Smooth muscle cell (in vitro differentiated cells): ENCODE measurements at regions not wholly inside any gene's neighbourhood (a gene's known extent, or its start where the extent isn't known, plus 50 kb on each side); places are given as distances from the start of the nearest gene placed in this dataset.

Experiments
- DNase-seq: peaks from one replicate; lab custom pipeline; 2025; ENCODE audit not compliant: unreplicated experiment; lab: John Stamatoyannopoulos, UW
- H2AFZ ChIP-seq: fragments of 200-600 bp; sonication (generic); 2 replicates; pipeline ENCODE4 v1.6.0; 2016; ENCODE audit warnings: antibody characterized with exemption, low read depth, mild to moderate bottlenecking
- H3F3A ChIP-seq: fragments of 200-600 bp; sonication (generic); 2 replicates; pipeline ENCODE4 v1.6.0; 2017; ENCODE audit warnings: antibody characterized with exemption, low read depth
- H3K27ac ChIP-seq: fragments of 200-600 bp; sonication (generic); 2 replicates; pipeline ENCODE4 v1.5.1; 2016; ENCODE audit warnings: low read depth, mild to moderate bottlenecking
- H3K27me3 ChIP-seq: fragments of 200-600 bp; sonication (generic); 2 replicates; pipeline ENCODE4 v1.6.1; 2016; ENCODE audit warnings: low read depth, mild to moderate bottlenecking
- H3K36me3 ChIP-seq: fragments of 200-600 bp; sonication (generic); 2 replicates; pipeline ENCODE4 v1.5.1; 2016; ENCODE audit warnings: low read depth
- H3K4me1 ChIP-seq: fragments of 200-600 bp; sonication (generic); 2 replicates; pipeline ENCODE4 v1.5.1; 2016; ENCODE audit warnings: low read depth
- H3K4me2 ChIP-seq: fragments of 200-600 bp; sonication (generic); 2 replicates; pipeline ENCODE4 v1.6.0; 2016; ENCODE audit warnings: mild to moderate bottlenecking
- H3K4me3 ChIP-seq: fragments of 200-600 bp; sonication (generic); 2 replicates; pipeline ENCODE4 v1.5.1; 2016; ENCODE audit warnings: mild to moderate bottlenecking
- H3K79me2 ChIP-seq: fragments of 200-600 bp; sonication (generic); 2 replicates; pipeline ENCODE4 v1.6.0; 2016; ENCODE audit warnings: low read depth, mild to moderate bottlenecking
- H3K9ac ChIP-seq: fragments of 200-600 bp; sonication (generic); 2 replicates; pipeline ENCODE4 v1.6.0; 2016; ENCODE audit warnings: low read depth
- H3K9me3 ChIP-seq: fragments of 200-600 bp; sonication (generic); replicated peaks from 2 replicates; pipeline ENCODE4 v1.5.1; 2016; ENCODE audit warnings: low read depth
- H4K20me1 ChIP-seq: fragments of 200-600 bp; sonication (generic); 2 replicates; pipeline ENCODE4 v1.6.0; 2016; ENCODE audit warnings: low read depth
- CTCF ChIP-seq: fragments of 200-600 bp; sonication (generic); IDR thresholded peaks from 2 replicates; pipeline ENCODE4 v1.5.1; 2017; ENCODE audit warnings: borderline replicate concordance, mild to moderate bottlenecking, antibody characterized with exemption; ENCODE audit not compliant: insufficient read depth, poor library complexity, severe bottlenecking
- whole genome bisulfite sequencing: methylation state at CpG from one replicate; pipeline ENCODE4 v1.1.7; 2016; ENCODE audit warnings: low lambda C conversion rate; 5-methylcytosine and 5-hydroxymethylcytosine counted together

DNA sequence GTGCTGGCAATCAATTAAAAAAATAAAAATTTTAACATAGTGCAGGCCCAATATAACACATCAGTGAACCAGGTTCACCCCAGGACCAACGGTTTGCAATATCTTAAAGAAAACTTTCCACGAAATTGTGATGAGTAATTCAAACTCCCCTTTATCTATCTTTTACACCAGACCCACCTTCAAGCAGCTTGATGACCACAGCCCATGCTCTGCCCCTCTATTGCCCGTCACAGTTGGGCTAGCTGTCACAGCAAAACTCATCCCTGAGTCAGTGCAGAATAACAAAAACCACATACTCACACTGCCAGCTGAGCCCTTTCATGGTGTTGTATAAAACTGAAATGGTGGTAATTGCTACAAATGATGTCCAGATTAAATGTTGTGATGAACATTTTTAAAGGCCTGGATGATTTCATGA lies 112.5 kb upstream of the CREB1 start:
- H2AFZ ChIP-seq = no peak overlapping the region
- TF ChIP-seq CTCF = no peak
- H3K79me2 ChIP-seq = no peaks in the 10 kb centered on the region
- H3F3A ChIP-seq = no peaks in the 10 kb centered on the region
- no peaks in the 10 kb centered on the region for H3K4me1 ChIP-seq
- no peak for DNase-seq
- H3K4me3 ChIP-seq = no peak overlapping the region
- H3K27me3 ChIP-seq = peaks cover 5% of the 10 kb centered on the region
- no peaks in the 10 kb centered on the region for H3K36me3 ChIP-seq
- no peak overlapping the region for H3K4me2 ChIP-seq
- H4K20me1 ChIP-seq = no peaks in the 10 kb centered on the region
- no peaks in the 10 kb centered on the region for H3K9me3 ChIP-seq
- no peak overlapping the region for H3K9ac ChIP-seq
- 67% methylated on average over 3 of the region's 3 CpGs for WGBS
- no peak overlapping the region for H3K27ac ChIP-seq

GRCh38 chr2:207418419-207418818 lies 111.3 kb upstream of the CREB1 start:
- Histone ChIP-seq H3K79me2 (no peaks in the 10 kb centered on the region), H4K20me1 (no peaks in the 10 kb centered on the region), H3K27me3 (peaks cover 5% of the 10 kb centered on the region), H3K9ac (no peak overlapping the region), H3K27ac (no peak overlapping the region), H3F3A (no peaks in the 10 kb centered on the region), H3K4me2 (no peak overlapping the region), H3K9me3 (no peaks in the 10 kb centered on the region), H3K4me1 (no peaks in the 10 kb centered on the region), H2AFZ (no peak overlapping the region), H3K4me3 (no peak overlapping the region), H3K36me3 (no peaks in the 10 kb centered on the region)
- no peak for DNase-seq
- WGBS = 71% methylated on average over 4 of the region's 4 CpGs
- TF ChIP-seq CTCF = no peak

DNA sequence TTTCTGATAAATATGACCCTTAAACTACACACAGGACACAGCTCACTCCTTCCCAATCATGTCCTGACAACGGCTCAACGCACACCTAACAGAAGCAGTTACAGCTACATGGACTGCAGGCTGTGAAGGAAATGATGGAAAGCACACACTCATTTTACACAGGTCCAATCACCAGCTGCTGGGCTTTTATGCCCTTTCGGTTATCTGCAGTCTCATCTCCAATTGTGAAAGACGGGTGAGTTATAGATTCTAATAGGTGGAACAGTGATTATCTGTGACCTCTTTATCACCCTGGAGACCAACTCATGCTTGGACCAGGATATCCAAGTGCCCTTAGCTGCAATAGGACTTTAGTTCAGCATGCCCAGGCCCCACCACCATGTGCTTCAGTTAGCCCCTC lies 110.4 kb upstream of the CREB1 start:
- Histone ChIP-seq H3K79me2 (no peaks in the 10 kb centered on the region), H4K20me1 (no peaks in the 10 kb centered on the region), H3K9me3 (no peaks in the 10 kb centered on the region), H3K27ac (no peak overlapping the region), H3K4me2 (no peak overlapping the region), H3K9ac (no peak overlapping the region), H3F3A (no peaks in the 10 kb centered on the region), H3K4me1 (no peaks in the 10 kb centered on the region), H3K36me3 (no peaks in the 10 kb centered on the region), H3K27me3 (peaks cover 5% of the 10 kb centered on the region), H2AFZ (no peak overlapping the region), H3K4me3 (no peak overlapping the region)
- TF ChIP-seq CTCF = no peak
- no peak for DNase-seq
- WGBS = 90% methylated on average over 4 of the region's 4 CpGs

- H3K9ac ChIP-seq = no peak overlapping the region
- H3K36me3 ChIP-seq = no peaks in the 10 kb centered on the region
- H4K20me1 ChIP-seq = no peaks in the 10 kb centered on the region
- no peaks in the 10 kb centered on the region for H3F3A ChIP-seq
- H3K27me3 ChIP-seq = peaks cover 5% of the 10 kb centered on the region
- WGBS = 92% methylated on average over 12 of the region's 12 CpGs
- H3K9me3 ChIP-seq = no peaks in the 10 kb centered on the region
- TF ChIP-seq CTCF = no peak
- no peak overlapping the region for H3K27ac ChIP-seq
- H3K4me2 ChIP-seq = no peak overlapping the region
- H3K4me1 ChIP-seq = no peaks in the 10 kb centered on the region
- no peak overlapping the region for H2AFZ ChIP-seq
- no peaks in the 10 kb centered on the region for H3K79me2 ChIP-seq
- no peak for DNase-seq
- H3K4me3 ChIP-seq = no peak overlapping the region
Measured at GRCh38 chr2:207421671-207422070, 108.1 kb upstream of the CREB1 start.
